Mammary epithelial cell (primary cell): ENCODE measurements at regions not wholly inside any gene's neighbourhood (a gene's known extent, or its start where the extent isn't known, plus 50 kb on each side); places are given as distances from the start of the nearest gene placed in this dataset.

ENCODE experiments used
- EZH2 ChIP-seq: IDR thresholded peaks from 2 replicates; pipeline ENCODE4 v1.6.1; 2012; ENCODE audit warnings: low read length, inconsistent platforms, borderline replicate concordance
- TF ChIP-seq, protein P1 (sequence below), 2 donors: IDR thresholded peaks in 1 of 2; conservative IDR thresholded peaks in 1 of 2; 2 replicates each; pipeline ENCODE4 v1.5.1; 2011 to 2012; ENCODE audit warnings: inconsistent platforms in 2 of 2, low read length in 2 of 2, mild to moderate bottlenecking in 2 of 2, control low read depth in 1 of 2, low read depth in 1 of 2; ENCODE audit not compliant: insufficient read depth in 1 of 2; ENCODE audit errors: extremely low read depth in 1 of 2

DNA sequence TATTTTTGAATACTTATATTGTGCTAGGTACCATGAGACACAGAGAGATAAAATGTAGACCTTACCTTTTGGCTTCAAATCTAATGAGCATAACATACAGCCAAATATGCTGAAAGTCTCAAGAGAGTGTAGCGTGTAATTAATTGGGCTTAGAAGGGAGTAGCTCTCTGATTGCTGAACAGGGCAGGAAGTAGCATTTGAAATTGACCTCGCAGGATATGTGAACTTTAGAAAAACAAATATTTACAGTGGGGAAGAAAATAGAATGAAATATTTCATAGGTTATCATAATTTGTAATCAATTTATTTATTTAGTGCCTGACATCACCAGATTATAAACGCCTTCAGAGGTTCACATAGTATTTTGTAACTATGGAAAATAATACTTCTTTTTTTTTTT, 327.1 kb downstream of the RFC3 start:
- no peak for TF ChIP-seq EZH2
- TF ChIP-seq, protein P1, sequence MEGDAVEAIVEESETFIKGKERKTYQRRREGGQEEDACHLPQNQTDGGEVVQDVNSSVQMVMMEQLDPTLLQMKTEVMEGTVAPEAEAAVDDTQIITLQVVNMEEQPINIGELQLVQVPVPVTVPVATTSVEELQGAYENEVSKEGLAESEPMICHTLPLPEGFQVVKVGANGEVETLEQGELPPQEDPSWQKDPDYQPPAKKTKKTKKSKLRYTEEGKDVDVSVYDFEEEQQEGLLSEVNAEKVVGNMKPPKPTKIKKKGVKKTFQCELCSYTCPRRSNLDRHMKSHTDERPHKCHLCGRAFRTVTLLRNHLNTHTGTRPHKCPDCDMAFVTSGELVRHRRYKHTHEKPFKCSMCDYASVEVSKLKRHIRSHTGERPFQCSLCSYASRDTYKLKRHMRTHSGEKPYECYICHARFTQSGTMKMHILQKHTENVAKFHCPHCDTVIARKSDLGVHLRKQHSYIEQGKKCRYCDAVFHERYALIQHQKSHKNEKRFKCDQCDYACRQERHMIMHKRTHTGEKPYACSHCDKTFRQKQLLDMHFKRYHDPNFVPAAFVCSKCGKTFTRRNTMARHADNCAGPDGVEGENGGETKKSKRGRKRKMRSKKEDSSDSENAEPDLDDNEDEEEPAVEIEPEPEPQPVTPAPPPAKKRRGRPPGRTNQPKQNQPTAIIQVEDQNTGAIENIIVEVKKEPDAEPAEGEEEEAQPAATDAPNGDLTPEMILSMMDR (conservative IDR thresholded peaks at IDR 0.05 in 1 of 2, IDR thresholded peaks at IDR 0.05 in 1 of 2; ENCODE audit: extremely low read depth in 1 of 2, insufficient read depth in 1 of 2, low read depth in 1 of 2, low read length in 2 of 2) = no peak
